Psoas muscle (tissue), 7 donors: ENCODE measurements at regions not wholly inside any gene's neighbourhood (a gene's known extent, or its start where the extent isn't known, plus 50 kb on each side); places are given as distances from the start of the nearest gene placed in this dataset.

Experiments
- ATAC-seq, 4 donors: fragments of 200-7000 bp; cut with Tn5 transposase; one replicate each; pipeline ENCODE4 v1.9.1; 2020; ENCODE audit warnings: moderate library complexity in 3 of 4, mild to moderate bottlenecking in 2 of 4
- DNase-seq, 2 donors: peaks; one replicate each; pipeline ENCODE4 v3.0.0-alpha.2; 2020
- H3K27ac ChIP-seq: fragments of 200-600 bp; one replicate; pipeline ENCODE4 v1.8.0; 2022
- H3K27me3 ChIP-seq, 3 donors: fragments of 200-600 bp in 1 of 3; one replicate each; pipeline versions ENCODE4 v1.6.1 to v1.8.0; 2013 to 2022; ENCODE audit warnings: low read length in 2 of 3, mild to moderate bottlenecking in 2 of 3, moderate library complexity in 1 of 3; ENCODE audit not compliant: insufficient read depth in 3 of 3
- H3K36me3 ChIP-seq, 2 donors: fragments of 200-600 bp in 1 of 2; one replicate each; pipeline versions ENCODE4 v1.6.1 to v1.8.0; 2013 to 2022; ENCODE audit warnings: low read depth in 1 of 2, mild to moderate bottlenecking in 1 of 2, moderate library complexity in 1 of 2; ENCODE audit not compliant: insufficient read depth in 1 of 2
- H3K4me1 ChIP-seq: fragments of 200-600 bp; one replicate; pipeline ENCODE4 v1.8.0; 2022
- H3K4me3 ChIP-seq: fragments of 200-600 bp; one replicate; pipeline ENCODE4 v1.8.0; 2022; ENCODE audit warnings: mild to moderate bottlenecking
- H3K9me3 ChIP-seq: fragments of 200-600 bp; one replicate; pipeline ENCODE4 v1.8.0; 2022
- CTCF ChIP-seq: fragments of 200-600 bp; IDR thresholded peaks from one replicate; pipeline ENCODE4 v1.8.0; 2022; ENCODE audit warnings: antibody characterized with exemption
- WGBS, 3 donors: extraction: QIAGEN DNeasy Blood & Tissue Kit; methylation state at CpG; one replicate each; pipeline versions ENCODE4 v1.1.6 to v1.1.7; 2013; 5-methylcytosine and 5-hydroxymethylcytosine counted together
- intact Hi-C, 2 donors: fragments of 100-400 bp; cut with DNase I; formaldehyde crosslinking; loops; one replicate each; pipeline versions ENCODE4 v1.11.0 to v1.14.2; 2022
- donor health status: healthy with polysubstance abuse.
- donor health status: DM: no; HTN: no; CAD: no; lungs with moderate emphysema.
- donor health status: Bipolar disorder and iron deficiency.
- donor health status: healthy.
- donor health status: DM: yes; HTN: yes; CAD: no.
- donor health status: DM: no; HTN: no; CAD: no.
- donor health status: DM: yes; HTN: yes; CAD: no.

- Histone ChIP-seq H3K4me1 (no peaks in the 10 kb centered on the region), H3K27me3 (no peaks in the 10 kb centered on the region), H3K27ac (no peak overlapping the region), H3K36me3 (no peaks in the 10 kb centered on the region), H3K4me3 (no peak overlapping the region), H3K9me3 (no peaks in the 10 kb centered on the region)
- ATAC-seq (no peak), DNase-seq (no peak)
- intact Hi-C loops: loop anchor here in 1 of 2 donors (10.0 kb wide), 1 partner anchor 179 kb away; no protein-coding TSS in a partner anchor
- no peak for TF ChIP-seq CTCF
- WGBS, 3 donors: 66 to 75% (median 69%) methylated on average over 4 of the region's 4 CpGs
Measured at GRCh38 chr17:72063756-72064450, 56.9 kb upstream of the SOX9 start.

GRCh38 chr17:72064606-72065193 lies 56.1 kb upstream of the SOX9 start:
- Histone ChIP-seq H3K4me3 (no peak overlapping the region), H3K4me1 (no peaks in the 10 kb centered on the region), H3K36me3 (no peaks in the 10 kb centered on the region), H3K27me3 (no peaks in the 10 kb centered on the region), H3K9me3 (no peaks in the 10 kb centered on the region), H3K27ac (no peak overlapping the region)
- ATAC-seq (no peak), DNase-seq (no peak)
- 28 to 51% (median 38%) methylated on average over 2 of the region's 2 CpGs for WGBS, 3 donors
- no peak for TF ChIP-seq CTCF
- intact Hi-C loops: loop anchor here in 1 of 2 donors (10.0 kb wide), 1 partner anchor 180 kb away; no protein-coding TSS in a partner anchor

GRCh38 chr17:72065556-72065955 lies 55.3 kb upstream of the SOX9 start:
- no peak for TF ChIP-seq CTCF
- intact Hi-C loops: loop anchor here in 1 of 2 donors (10.0 kb wide), 1 partner anchor 181 kb away; no protein-coding TSS in a partner anchor
- Histone ChIP-seq H3K27me3 (no peaks in the 10 kb centered on the region), H3K4me3 (no peak overlapping the region), H3K36me3 (no peaks in the 10 kb centered on the region), H3K4me1 (no peaks in the 10 kb centered on the region), H3K9me3 (no peaks in the 10 kb centered on the region), H3K27ac (no peak overlapping the region)
- no peak for DNase-seq
- no peak for ATAC-seq
- WGBS, 3 donors: 89 to 92% (median 92%) methylated on average over 4 of the region's 4 CpGs

GRCh38 chr17:72068643-72069042 lies 52.2 kb upstream of the SOX9 start:
- Histone ChIP-seq H3K4me1 (no peaks in the 10 kb centered on the region), H3K9me3 (no peaks in the 10 kb centered on the region), H3K4me3 (no peak overlapping the region), H3K36me3 (no peaks in the 10 kb centered on the region), H3K27ac (no peak overlapping the region), H3K27me3 (no peaks in the 10 kb centered on the region)
- WGBS, 3 donors: 57 to 75% (median 68%) methylated on average over 1 of the region's 1 CpG
- intact Hi-C loops: loop anchor here in 1 of 2 donors (10.0 kb wide), 1 partner anchor 184 kb away; no protein-coding TSS in a partner anchor
- DNase-seq (no peak), ATAC-seq (no peak)
- TF ChIP-seq CTCF: no peak
